H7 (cell line): ENCODE measurements at regions not wholly inside any gene's neighbourhood (a gene's known extent, or its start where the extent isn't known, plus 50 kb on each side); places are given as distances from the start of the nearest gene placed in this dataset.
"Not testable (repeated sequence)": the region's sequence is repeated elsewhere in the genome, so short reads cannot be mapped to it uniquely, and the experiment has no call there.

Experiments used
- DNase-seq: peaks from one replicate; pipeline ENCODE4 v3.0.0; 2012
- H3K27me3 ChIP-seq: 2 replicates; pipeline ENCODE4 v1.6.0; 2011; ENCODE audit warnings: mild to moderate bottlenecking, low read length; ENCODE audit not compliant: control insufficient read depth, insufficient read depth
- H3K36me3 ChIP-seq: replicated peaks from 2 replicates; pipeline ENCODE4 v1.5.1; 2011; ENCODE audit warnings: low read length; ENCODE audit not compliant: control insufficient read depth, insufficient read depth
- H3K4me3 ChIP-seq: 2 replicates; pipeline ENCODE4 v1.5.1; 2011; ENCODE audit warnings: low read depth, mild to moderate bottlenecking, control low read depth, low read length, moderate library complexity; ENCODE audit not compliant: insufficient read depth

GRCh38 chr15:49734089-49734488 is 113.2 kb downstream of the DTWD1 start:
- not testable (repeated sequence) for H3K27me3 ChIP-seq, DNase-seq, H3K4me3 ChIP-seq, H3K36me3 ChIP-seq

- Histone ChIP-seq H3K4me3 (no peak overlapping the region), H3K27me3 (no peaks in the 10 kb centered on the region), H3K36me3 (no peaks in the 10 kb centered on the region)
- DNase-seq, result no peak
Observed at GRCh38 chr15:49734831-49735508, 114.1 kb downstream of the DTWD1 start.

- H3K27me3 ChIP-seq, result no peaks in the 10 kb centered on the region
- no peak overlapping the region for H3K4me3 ChIP-seq
- no peak for DNase-seq
- no peaks in the 10 kb centered on the region for H3K36me3 ChIP-seq
Observed at GRCh38 chr15:49737127-49737526, 116.3 kb downstream of the DTWD1 start.

GRCh38 chr15:49741712-49742111 is 120.9 kb downstream of the DTWD1 start:
- Histone ChIP-seq H3K4me3 (no peak overlapping the region), H3K36me3 (no peaks in the 10 kb centered on the region)
- no peak for DNase-seq

GRCh38 chr15:49742381-49742780 is 121.5 kb downstream of the DTWD1 start:
- Histone ChIP-seq H3K27me3 (no peaks in the 10 kb centered on the region), H3K36me3 (no peaks in the 10 kb centered on the region), H3K4me3 (no peak overlapping the region)
- no peak for DNase-seq

More at GRCh38 chr15:49741712-49742111, 120.9 kb downstream of the DTWD1 start:
- no peaks in the 10 kb centered on the region for H3K27me3 ChIP-seq

DNA sequence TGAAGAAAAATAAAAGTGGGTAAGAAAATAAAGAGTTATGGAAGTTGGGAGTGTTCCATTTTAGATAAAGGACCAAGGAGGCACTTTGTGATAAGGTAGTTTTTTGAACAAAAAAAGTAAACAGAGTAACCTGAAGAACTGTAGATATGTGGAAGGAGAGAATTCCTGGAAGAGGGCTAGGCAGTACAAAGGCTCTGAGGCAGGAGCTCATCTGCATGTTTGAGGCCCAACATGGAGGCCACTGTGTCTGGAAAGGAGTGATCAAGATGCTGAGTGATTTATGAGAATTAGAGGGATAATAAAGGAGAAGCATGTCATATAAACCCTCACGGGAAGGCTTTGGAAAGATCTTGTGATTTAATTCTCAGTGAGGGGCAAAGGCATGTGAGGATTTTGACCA is 126.5 kb downstream of the DTWD1 start:
- no peak overlapping the region for H3K4me3 ChIP-seq
- no peak for DNase-seq
- H3K27me3 ChIP-seq, result no peaks in the 10 kb centered on the region
- H3K36me3 ChIP-seq, result no peaks in the 10 kb centered on the region

DNA sequence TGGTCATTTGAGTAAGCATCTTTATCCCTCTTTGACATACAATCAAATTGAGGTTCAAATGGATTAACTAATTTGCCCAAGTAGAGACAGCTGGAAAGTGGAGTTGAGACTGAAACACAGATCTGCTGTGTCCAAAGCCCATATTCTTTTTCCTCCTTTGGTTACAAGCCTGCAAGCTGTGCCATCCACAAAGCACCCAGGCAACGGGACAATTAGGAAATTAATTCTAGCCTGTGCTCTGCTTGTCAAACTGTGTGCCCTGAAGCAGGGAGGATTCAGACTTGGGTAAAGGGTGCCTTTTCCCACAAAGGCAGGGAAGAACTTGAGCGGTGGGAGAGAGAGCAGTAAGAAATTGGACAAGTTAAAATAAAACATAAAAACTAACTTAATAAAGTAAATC is 127.9 kb downstream of the DTWD1 start:
- H3K27me3 ChIP-seq, result no peaks in the 10 kb centered on the region
- H3K36me3 ChIP-seq, result no peaks in the 10 kb centered on the region
- DNase-seq, result no peak
- H3K4me3 ChIP-seq, result no peak overlapping the region

DNA sequence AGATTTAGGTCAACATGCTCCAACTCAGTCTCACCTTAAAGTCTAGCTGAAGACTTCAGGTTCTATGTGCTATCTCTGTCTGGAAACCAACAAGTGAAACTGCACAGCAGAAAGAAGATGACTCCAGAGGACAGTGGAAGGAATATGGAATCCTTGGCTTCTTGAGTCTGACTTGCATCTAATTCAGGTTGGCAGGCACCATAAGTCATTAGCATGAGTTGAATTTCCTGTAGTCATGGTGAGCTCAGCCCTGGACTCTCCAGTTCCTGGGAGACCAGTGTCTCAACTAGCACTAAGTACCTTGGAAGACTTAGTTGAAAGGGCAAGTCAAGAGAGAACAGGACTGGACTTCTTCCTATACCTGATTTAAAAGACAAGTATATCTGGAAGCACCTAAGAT is 129.7 kb downstream of the DTWD1 start:
- no peak overlapping the region for H3K4me3 ChIP-seq
- DNase-seq, result no peak
- H3K27me3 ChIP-seq, result no peaks in the 10 kb centered on the region
- no peaks in the 10 kb centered on the region for H3K36me3 ChIP-seq

- Histone ChIP-seq H3K36me3 (no peaks in the 10 kb centered on the region), H3K4me3 (no peak overlapping the region), H3K27me3 (no peaks in the 10 kb centered on the region)
- no peak for DNase-seq
Observed at GRCh38 chr15:49751191-49751590, 130.3 kb downstream of the DTWD1 start.

- no peak overlapping the region for H3K4me3 ChIP-seq
- DNase-seq, result no peak
- no peaks in the 10 kb centered on the region for H3K27me3 ChIP-seq
- no peaks in the 10 kb centered on the region for H3K36me3 ChIP-seq
Observed at GRCh38 chr15:49751751-49752150, 130.9 kb downstream of the DTWD1 start.

DNA sequence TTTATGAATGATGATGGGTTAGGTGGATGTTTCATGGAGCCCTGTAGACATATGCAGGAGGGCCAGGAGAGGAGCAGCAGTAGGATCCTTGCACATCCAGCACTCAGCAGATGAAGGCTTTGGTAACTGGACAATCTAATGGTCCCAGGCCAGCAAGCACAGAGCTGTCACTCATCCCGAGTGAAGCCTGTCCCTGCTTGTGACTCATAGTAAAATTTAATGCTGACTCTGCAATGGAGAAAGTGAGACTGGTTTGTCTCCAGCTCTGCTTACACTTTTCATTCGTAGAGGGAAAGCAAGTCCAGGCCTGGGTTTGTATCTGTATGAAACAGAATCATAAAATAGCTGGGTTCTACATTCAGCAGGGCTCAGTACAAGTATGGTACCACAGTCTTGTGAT is 131.7 kb downstream of the DTWD1 start:
- no peaks in the 10 kb centered on the region for H3K27me3 ChIP-seq
- no peak overlapping the region for H3K4me3 ChIP-seq
- DNase-seq, result no peak
- H3K36me3 ChIP-seq, result no peaks in the 10 kb centered on the region

DNA sequence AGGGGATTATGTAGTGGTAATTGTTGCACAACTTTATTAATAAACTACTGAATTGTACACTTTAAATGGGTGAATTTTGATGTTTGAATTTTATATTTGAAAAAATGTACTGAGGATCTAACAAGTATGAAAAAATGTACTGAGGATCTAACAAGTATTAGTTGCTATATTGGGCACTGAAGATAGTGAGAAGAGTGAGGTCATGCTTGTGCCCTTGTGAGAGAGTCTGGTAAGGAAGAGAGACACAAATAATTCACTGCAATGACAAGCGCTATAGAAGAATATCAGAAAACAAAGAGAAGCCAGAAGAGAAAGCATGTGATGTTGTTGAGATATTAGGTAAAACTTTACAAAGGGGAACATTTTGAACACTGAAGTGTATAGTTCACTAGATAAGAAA is 137.6 kb downstream of the DTWD1 start:
- no peaks in the 10 kb centered on the region for H3K36me3 ChIP-seq
- no peak overlapping the region for H3K4me3 ChIP-seq
- no peak for DNase-seq
- no peaks in the 10 kb centered on the region for H3K27me3 ChIP-seq

DNA sequence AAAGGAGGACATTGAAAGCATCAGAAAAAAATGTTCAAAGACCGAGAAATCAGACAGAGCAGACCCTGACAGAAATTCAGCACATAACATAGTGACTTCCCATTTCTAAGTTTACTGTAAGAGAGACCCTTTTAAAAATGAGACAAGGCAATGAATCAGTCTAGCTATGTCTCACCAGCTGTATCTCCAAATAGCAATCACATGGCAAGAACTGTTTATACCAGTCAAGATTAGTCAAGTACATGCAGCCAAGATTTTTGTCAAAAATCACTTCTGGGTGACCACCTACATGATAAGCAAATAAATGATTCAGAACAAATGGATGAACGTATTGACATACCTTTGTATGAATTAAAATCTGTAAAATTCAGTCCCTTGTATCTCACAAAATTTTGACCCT is 138.0 kb downstream of the DTWD1 start:
- H3K36me3 ChIP-seq, result no peaks in the 10 kb centered on the region
- no peak for DNase-seq

GRCh38 chr15:49760749-49761148 is 139.9 kb downstream of the DTWD1 start:
- no peak for DNase-seq
- H3K27me3 ChIP-seq, result no peaks in the 10 kb centered on the region
- no peak overlapping the region for H3K4me3 ChIP-seq
- no peaks in the 10 kb centered on the region for H3K36me3 ChIP-seq

More for the DNA sequence above, 138.0 kb downstream of the DTWD1 start:
- H3K4me3 ChIP-seq, result no peak overlapping the region
- no peaks in the 10 kb centered on the region for H3K27me3 ChIP-seq

GRCh38 chr15:49769225-49769624 is 148.4 kb downstream of the DTWD1 start:
- DNase-seq, result no peak
- Histone ChIP-seq H3K36me3 (no peaks in the 10 kb centered on the region), H3K27me3 (no peaks in the 10 kb centered on the region), H3K4me3 (no peak overlapping the region)

GRCh38 chr15:49789436-49789835 is 168.6 kb downstream of the DTWD1 start:
- no peaks in the 10 kb centered on the region for H3K36me3 ChIP-seq
- DNase-seq, result no peak
- H3K4me3 ChIP-seq, result no peak overlapping the region
- H3K27me3 ChIP-seq, result no peaks in the 10 kb centered on the region
